HEK293 (cell line): ENCODE measurements at regions not wholly inside any gene's neighbourhood (a gene's known extent, or its start where the extent isn't known, plus 50 kb on each side); places are given as distances from the start of the nearest gene placed in this dataset.

Source experiments
- CTCF ChIA-PET: fragments of 350-600 bp; formaldehyde crosslinking; extraction: SDS; loops from one replicate; lab custom pipeline; 2021; ENCODE audit warnings: antibody characterized with exemption; lab: Yijun Ruan, JAX
- POLR2A ChIA-PET: fragments of 300-600 bp; formaldehyde crosslinking; extraction: SDS; loops from one replicate; lab custom pipeline; 2020; ENCODE audit warnings: antibody characterized with exemption, inconsistent platforms; lab: Yijun Ruan, JAX
- H3K27ac ChIP-seq: fragments of 200-500 bp; sonication (Bioruptor generic); 2 replicates; pipeline ENCODE4 v1.5.1; 2014; ENCODE audit warnings: low read depth, low read length, control low read depth, inconsistent platforms; ENCODE audit errors: extremely low read depth
- H3K36me3 ChIP-seq, 2 experiments: fragments of 200-500 bp in 1 of 2; sonication (Bioruptor generic) in 1 of 2; 1 replicate in 1 of 2; 2 replicates in 1 of 2; pipeline ENCODE4 v1.5.1; 2014 to 2017; ENCODE audit warnings: inconsistent platforms in 2 of 2, low read length in 2 of 2; ENCODE audit not compliant: control insufficient read depth in 2 of 2, insufficient read depth in 1 of 2
- H3K4me1 ChIP-seq: fragments of 200-500 bp; sonication (Bioruptor generic); 2 replicates; pipeline ENCODE4 v1.5.1; 2014; ENCODE audit warnings: mild to moderate bottlenecking, low read length, inconsistent platforms; ENCODE audit not compliant: control insufficient read depth, insufficient read depth
- H3K4me3 ChIP-seq: 2 replicates; pipeline ENCODE4 v1.5.1; 2011; ENCODE audit warnings: low read depth, mild to moderate bottlenecking, control low read depth, low read length, moderate library complexity
- H3K9me3 ChIP-seq: fragments of 200-500 bp; sonication (Bioruptor generic); 2 replicates; pipeline ENCODE4 v1.5.1; 2014; ENCODE audit warnings: low read depth, low read length, inconsistent platforms; ENCODE audit not compliant: control insufficient read depth, insufficient read depth
- GFI1B ChIP-seq: fragments of 450-650 bp; formaldehyde crosslinking; IDR thresholded peaks from 2 replicates; pipeline ENCODE4 v1.5.1; 2016; ENCODE audit warnings: missing biosample characterization, missing genetic modification characterization
- OSR2 ChIP-seq: fragments of 450-650 bp; formaldehyde crosslinking; IDR thresholded peaks from 2 replicates; pipeline ENCODE4 v1.5.1; 2016; ENCODE audit warnings: missing biosample characterization, missing genetic modification characterization
- PBX3 ChIP-seq: sonication (generic); formaldehyde crosslinking; IDR thresholded peaks from 2 replicates; pipeline ENCODE4 v1.8.1; 2022; ENCODE audit warnings: mild to moderate bottlenecking, moderate library complexity, missing genetic modification reagents
- SALL2 ChIP-seq: fragments of 450-650 bp; formaldehyde crosslinking; IDR thresholded peaks from 2 replicates; pipeline ENCODE4 v1.5.0; 2017; ENCODE audit warnings: missing biosample characterization, mild to moderate bottlenecking, missing genetic modification characterization, borderline replicate concordance
- ZBTB21 ChIP-seq: fragments of 450-650 bp; formaldehyde crosslinking; IDR thresholded peaks from 2 replicates; pipeline ENCODE4 v1.5.1; 2017; ENCODE audit warnings: missing biosample characterization, missing genetic modification characterization
- ZEB2 ChIP-seq: fragments of 450-650 bp; formaldehyde crosslinking; IDR thresholded peaks from 2 replicates; pipeline ENCODE4 v1.5.1; 2016; ENCODE audit warnings: missing biosample characterization, missing genetic modification characterization
- ZFP3 ChIP-seq: fragments of 450-650 bp; formaldehyde crosslinking; IDR thresholded peaks from 2 replicates; pipeline ENCODE4 v1.5.1; 2016; ENCODE audit warnings: low read depth, missing biosample characterization, missing genetic modification characterization
- ZFP69B ChIP-seq: fragments of 450-650 bp; formaldehyde crosslinking; IDR thresholded peaks from 2 replicates; pipeline ENCODE4 v1.5.1; 2016; ENCODE audit warnings: missing biosample characterization, missing genetic modification characterization
- ZNF121 ChIP-seq: fragments of 450-650 bp; formaldehyde crosslinking; IDR thresholded peaks from 2 replicates; pipeline ENCODE4 v1.5.1; 2016; ENCODE audit warnings: missing biosample characterization, missing genetic modification characterization
- ZNF157 ChIP-seq: fragments of 450-650 bp; formaldehyde crosslinking; IDR thresholded peaks from 2 replicates; pipeline ENCODE4 v1.5.1; 2016; ENCODE audit warnings: missing biosample characterization, missing genetic modification characterization
- ZNF169 ChIP-seq: fragments of 450-650 bp; formaldehyde crosslinking; IDR thresholded peaks from 2 replicates; pipeline ENCODE4 v1.5.1; 2016; ENCODE audit warnings: missing biosample characterization, missing genetic modification characterization
- ZNF174 ChIP-seq: fragments of 450-650 bp; formaldehyde crosslinking; IDR thresholded peaks from 2 replicates; pipeline ENCODE4 v1.5.0; 2017; ENCODE audit warnings: missing biosample characterization, mild to moderate bottlenecking, missing genetic modification characterization
- ZNF350 ChIP-seq: fragments of 450-650 bp; formaldehyde crosslinking; IDR thresholded peaks from 2 replicates; pipeline ENCODE4 v1.5.0; 2017; ENCODE audit warnings: missing biosample characterization, mild to moderate bottlenecking, missing genetic modification characterization
- ZNF76 ChIP-seq: fragments of 450-650 bp; formaldehyde crosslinking; IDR thresholded peaks from 2 replicates; pipeline ENCODE4; 2016; ENCODE audit warnings: low read depth, missing biosample characterization, missing genetic modification characterization, borderline replicate concordance
- ZSCAN30 ChIP-seq: fragments of 450-650 bp; IDR thresholded peaks from 2 replicates; pipeline ENCODE4 v1.5.1; 2018; ENCODE audit warnings: missing biosample characterization, mild to moderate bottlenecking, missing genetic modification characterization, moderate library complexity
- TF ChIP-seq, protein P1 (sequence below): fragments of 450-650 bp; formaldehyde crosslinking; IDR thresholded peaks from 2 replicates; pipeline ENCODE4 v1.5.1; 2017; ENCODE audit warnings: missing biosample characterization, missing genetic modification characterization
- TF ChIP-seq, protein P2 (sequence below): fragments of 450-650 bp; formaldehyde crosslinking; IDR thresholded peaks from 2 replicates; pipeline ENCODE4 v1.5.1; 2016; ENCODE audit warnings: missing biosample characterization, missing genetic modification characterization, borderline replicate concordance

GRCh38 chr16:50938932-50939331, 197.0 kb downstream of the CYLD start (continued):
- TF ChIP-seq, protein P1, sequence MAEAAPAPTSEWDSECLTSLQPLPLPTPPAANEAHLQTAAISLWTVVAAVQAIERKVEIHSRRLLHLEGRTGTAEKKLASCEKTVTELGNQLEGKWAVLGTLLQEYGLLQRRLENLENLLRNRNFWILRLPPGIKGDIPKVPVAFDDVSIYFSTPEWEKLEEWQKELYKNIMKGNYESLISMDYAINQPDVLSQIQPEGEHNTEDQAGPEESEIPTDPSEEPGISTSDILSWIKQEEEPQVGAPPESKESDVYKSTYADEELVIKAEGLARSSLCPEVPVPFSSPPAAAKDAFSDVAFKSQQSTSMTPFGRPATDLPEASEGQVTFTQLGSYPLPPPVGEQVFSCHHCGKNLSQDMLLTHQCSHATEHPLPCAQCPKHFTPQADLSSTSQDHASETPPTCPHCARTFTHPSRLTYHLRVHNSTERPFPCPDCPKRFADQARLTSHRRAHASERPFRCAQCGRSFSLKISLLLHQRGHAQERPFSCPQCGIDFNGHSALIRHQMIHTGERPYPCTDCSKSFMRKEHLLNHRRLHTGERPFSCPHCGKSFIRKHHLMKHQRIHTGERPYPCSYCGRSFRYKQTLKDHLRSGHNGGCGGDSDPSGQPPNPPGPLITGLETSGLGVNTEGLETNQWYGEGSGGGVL (tag by site-specific recombination): no peak
- TF ChIP-seq ZNF350 (tag by site-specific recombination) (no peak), ZNF169 (no peak), PBX3 (CRISPR knock-in tag) (no peak), ZNF174 (tag by site-specific recombination) (no peak), ZNF76 (no peak), ZEB2 (no peak), GFI1B (tag by site-specific recombination) (no peak), ZFP3 (tag by site-specific recombination) (no peak), SALL2 (tag by site-specific recombination) (no peak)
- TF ChIP-seq, protein P2, sequence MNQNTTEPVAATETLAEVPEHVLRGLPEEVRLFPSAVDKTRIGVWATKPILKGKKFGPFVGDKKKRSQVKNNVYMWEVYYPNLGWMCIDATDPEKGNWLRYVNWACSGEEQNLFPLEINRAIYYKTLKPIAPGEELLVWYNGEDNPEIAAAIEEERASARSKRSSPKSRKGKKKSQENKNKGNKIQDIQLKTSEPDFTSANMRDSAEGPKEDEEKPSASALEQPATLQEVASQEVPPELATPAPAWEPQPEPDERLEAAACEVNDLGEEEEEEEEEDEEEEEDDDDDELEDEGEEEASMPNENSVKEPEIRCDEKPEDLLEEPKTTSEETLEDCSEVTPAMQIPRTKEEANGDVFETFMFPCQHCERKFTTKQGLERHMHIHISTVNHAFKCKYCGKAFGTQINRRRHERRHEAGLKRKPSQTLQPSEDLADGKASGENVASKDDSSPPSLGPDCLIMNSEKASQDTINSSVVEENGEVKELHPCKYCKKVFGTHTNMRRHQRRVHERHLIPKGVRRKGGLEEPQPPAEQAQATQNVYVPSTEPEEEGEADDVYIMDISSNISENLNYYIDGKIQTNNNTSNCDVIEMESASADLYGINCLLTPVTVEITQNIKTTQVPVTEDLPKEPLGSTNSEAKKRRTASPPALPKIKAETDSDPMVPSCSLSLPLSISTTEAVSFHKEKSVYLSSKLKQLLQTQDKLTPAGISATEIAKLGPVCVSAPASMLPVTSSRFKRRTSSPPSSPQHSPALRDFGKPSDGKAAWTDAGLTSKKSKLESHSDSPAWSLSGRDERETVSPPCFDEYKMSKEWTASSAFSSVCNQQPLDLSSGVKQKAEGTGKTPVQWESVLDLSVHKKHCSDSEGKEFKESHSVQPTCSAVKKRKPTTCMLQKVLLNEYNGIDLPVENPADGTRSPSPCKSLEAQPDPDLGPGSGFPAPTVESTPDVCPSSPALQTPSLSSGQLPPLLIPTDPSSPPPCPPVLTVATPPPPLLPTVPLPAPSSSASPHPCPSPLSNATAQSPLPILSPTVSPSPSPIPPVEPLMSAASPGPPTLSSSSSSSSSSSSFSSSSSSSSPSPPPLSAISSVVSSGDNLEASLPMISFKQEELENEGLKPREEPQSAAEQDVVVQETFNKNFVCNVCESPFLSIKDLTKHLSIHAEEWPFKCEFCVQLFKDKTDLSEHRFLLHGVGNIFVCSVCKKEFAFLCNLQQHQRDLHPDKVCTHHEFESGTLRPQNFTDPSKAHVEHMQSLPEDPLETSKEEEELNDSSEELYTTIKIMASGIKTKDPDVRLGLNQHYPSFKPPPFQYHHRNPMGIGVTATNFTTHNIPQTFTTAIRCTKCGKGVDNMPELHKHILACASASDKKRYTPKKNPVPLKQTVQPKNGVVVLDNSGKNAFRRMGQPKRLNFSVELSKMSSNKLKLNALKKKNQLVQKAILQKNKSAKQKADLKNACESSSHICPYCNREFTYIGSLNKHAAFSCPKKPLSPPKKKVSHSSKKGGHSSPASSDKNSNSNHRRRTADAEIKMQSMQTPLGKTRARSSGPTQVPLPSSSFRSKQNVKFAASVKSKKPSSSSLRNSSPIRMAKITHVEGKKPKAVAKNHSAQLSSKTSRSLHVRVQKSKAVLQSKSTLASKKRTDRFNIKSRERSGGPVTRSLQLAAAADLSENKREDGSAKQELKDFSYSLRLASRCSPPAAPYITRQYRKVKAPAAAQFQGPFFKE (tag by site-specific recombination): no peak
- TF ChIP-seq, all 188 proteins: peak for 0

- ChIA-PET POLR2A (no interaction called here), CTCF (interaction anchor here (0.6 kb wide), 1 partner anchor 487 kb away, joined by 3 read pairs; no protein-coding TSS in a partner anchor)
- Histone ChIP-seq H3K27ac (no peak overlapping the region), H3K36me3 (no peaks in the 10 kb centered on the region), H3K9me3 (no peaks in the 10 kb centered on the region), H3K4me3 (no peak overlapping the region), H3K4me1 (no peaks in the 10 kb centered on the region)
- no peak for TF ChIP-seq ZNF121 (tag by site-specific recombination)
- no peak for TF ChIP-seq ZNF157
- no peak for TF ChIP-seq ZBTB21 (tag by site-specific recombination)
- TF ChIP-seq OSR2 (tag by site-specific recombination): no peak
- no peak for TF ChIP-seq ZFP69B (tag by site-specific recombination)
- TF ChIP-seq ZSCAN30 (tag by site-specific recombination): no peak
Measured at GRCh38 chr16:50933262-50933661, 191.4 kb downstream of the CYLD start.
